ENCODE measurements at regions not wholly inside any gene's neighbourhood (a gene's known extent, or its start where the extent isn't known, plus 50 kb on each side); places are given as distances from the start of the nearest gene placed in this dataset.

DNA sequence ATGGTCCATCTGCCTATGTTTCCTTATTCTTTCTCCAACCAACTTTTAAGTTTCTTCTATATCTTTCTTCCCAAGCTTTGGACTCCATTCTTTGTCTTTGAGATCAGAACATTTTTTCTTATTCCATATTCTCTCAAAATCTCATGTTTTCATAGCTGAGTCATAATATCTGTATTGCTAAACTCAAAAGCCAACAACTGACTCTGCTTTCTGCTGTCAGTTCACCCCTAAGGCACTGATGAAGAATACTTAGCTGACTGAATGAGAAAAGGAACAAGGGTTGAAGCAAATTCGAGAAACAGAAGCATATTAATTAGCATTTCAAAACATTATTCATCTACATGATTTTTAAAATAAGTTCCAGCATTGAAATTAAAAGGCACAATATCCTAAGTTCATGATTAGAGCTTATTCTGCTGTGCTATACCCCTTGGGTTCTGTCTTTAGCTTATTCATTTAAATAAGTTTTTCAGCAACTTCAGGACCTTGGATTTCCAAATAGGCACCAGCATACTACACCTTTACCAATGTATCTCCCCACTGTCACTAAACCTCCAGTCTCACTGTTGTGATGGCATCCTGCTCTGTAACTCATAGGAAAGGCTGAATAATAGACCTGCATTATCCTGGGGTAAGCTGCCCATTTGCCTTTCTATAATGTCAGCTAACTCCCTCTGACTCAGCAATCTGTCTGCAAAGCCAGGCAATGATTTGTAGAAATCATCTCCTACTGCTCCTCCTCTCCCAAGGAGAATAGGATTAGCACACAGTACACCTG is 49.9 kb upstream of the C5orf46 start:
- POLR2A ChIA-PET = no interaction called here
- Histone ChIP-seq H3K9me3 (ENCODE audit: control extremely low read depth in 1 of 5, control insufficient read depth in 4 of 5, insufficient read depth in 2 of 5, low read depth in 1 of 5, low read length in 4 of 5) (no peaks in the 10 kb centered on the region), H3K36me3 (ENCODE audit: control insufficient read depth in 4 of 4, insufficient read depth in 4 of 4, low read length in 3 of 4) (no peaks in the 10 kb centered on the region), H3K27ac (ENCODE audit: insufficient read depth in 1 of 2, low read depth in 1 of 2, low read length in 2 of 2, poor library complexity in 1 of 2, severe bottlenecking in 2 of 2) (no peak overlapping the region), H3K4me3 (ENCODE audit: control insufficient read depth in 1 of 7, extremely low read depth in 1 of 7, insufficient read depth in 4 of 7, low read depth in 2 of 7, low read length in 6 of 7) (no peak overlapping the region), H3K4me1 (ENCODE audit: control extremely low read depth in 1 of 4, control insufficient read depth in 4 of 4, insufficient read depth in 4 of 4, low read length in 3 of 4) (no peaks in the 10 kb centered on the region), H3K27me3 (replicated peaks in 2 of 5; ENCODE audit: control insufficient read depth in 4 of 5, insufficient read depth in 5 of 5, low read length in 4 of 5) (no peaks in the 10 kb centered on the region)
- CTCF ChIA-PET = interaction anchor here (1.3 to 1.9 kb wide), 3 partner anchors 21 to 420 kb away, joined by 3 to 4 read pairs (median 4); no protein-coding TSS in a partner anchor
- DNase-seq = no peak
- no CpG with 5 or more reads among the region's 1 CpG for WGBS (ENCODE audit: insufficient coverage)
